ENCODE measurements at regions not wholly inside any gene's neighbourhood (a gene's known extent, or its start where the extent isn't known, plus 50 kb on each side); places are given as distances from the start of the nearest gene placed in this dataset.

DNA sequence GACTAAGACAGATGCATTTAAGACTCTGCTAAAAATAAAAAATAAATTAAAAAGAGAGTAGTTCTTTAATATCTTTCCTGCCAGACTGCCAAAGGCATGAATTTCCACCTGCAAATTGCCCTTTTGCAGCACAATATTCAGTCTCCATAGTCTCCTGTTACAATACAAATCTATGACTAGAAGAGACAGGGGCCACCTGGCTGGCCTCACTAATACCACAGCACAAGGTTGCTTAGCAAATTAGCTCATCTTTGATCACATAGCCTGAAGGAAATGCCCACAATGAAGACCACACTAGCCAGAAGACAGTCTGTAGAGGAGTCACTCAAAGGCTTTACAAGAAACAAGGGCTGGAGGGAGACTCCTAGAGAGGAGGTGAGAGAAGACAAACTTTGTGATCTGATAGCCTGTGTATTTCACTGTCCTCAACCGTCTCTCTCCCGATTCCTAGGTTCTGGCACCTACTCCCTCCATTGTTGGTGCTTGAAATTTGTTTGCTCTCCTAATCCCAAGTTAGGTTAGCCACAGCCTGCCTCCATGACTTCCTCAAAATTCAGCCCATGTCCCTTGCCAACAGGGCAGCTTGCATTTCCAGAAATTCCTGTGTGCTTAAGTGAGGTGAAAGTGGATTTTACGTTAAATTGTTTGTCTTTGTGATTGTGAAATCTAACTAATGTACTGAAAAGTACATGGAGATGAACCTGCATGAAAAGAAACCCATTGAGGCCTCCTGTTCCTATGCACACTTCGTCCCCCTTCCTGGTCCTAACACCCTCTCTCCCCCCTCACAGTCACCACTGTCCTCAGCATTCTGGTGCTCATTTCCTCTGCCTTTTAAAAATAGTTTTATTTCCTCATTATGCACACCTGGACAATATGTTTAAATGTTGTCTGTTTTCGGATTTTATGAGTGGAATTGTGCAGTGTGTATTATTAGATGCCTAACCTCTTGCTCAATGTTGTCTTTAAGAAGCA is 88.7 kb upstream of the PLXNC1 start:
- no peak for TF ChIP-seq CTCF (IDR thresholded peaks at IDR 0.05)
- TF ChIP-seq POLR2A (IDR thresholded peaks at IDR 0.05): no peak
- 63 to 67% methylated on average over 5 of the region's 5 CpGs for WGBS, 2 donors
- Histone ChIP-seq H3K27me3 (no peaks in the 10 kb centered on the region), H3K9me3 (no peaks in the 10 kb centered on the region), H3K4me1 (no peaks in the 10 kb centered on the region), H3K4me3 (no peak overlapping the region), H3K27ac (no peak overlapping the region), H3K36me3 (replicated peaks in 1 of 2; ENCODE audit: insufficient read depth in 1 of 2, low read depth in 2 of 2) (no peaks in the 10 kb centered on the region)
- no peak for DNase-seq
- no peak for ATAC-seq
- intact Hi-C loops (cut with DNase I): no loop called here

GRCh38 chr12:94062194-94062593 is 86.2 kb upstream of the PLXNC1 start:
- Histone ChIP-seq H3K4me1 (no peaks in the 10 kb centered on the region), H3K27ac (no peak overlapping the region), H3K9me3 (no peaks in the 10 kb centered on the region), H3K27me3 (no peaks in the 10 kb centered on the region), H3K36me3 (replicated peaks in 1 of 2; ENCODE audit: insufficient read depth in 1 of 2, low read depth in 2 of 2) (no peaks in the 10 kb centered on the region), H3K4me3 (no peak overlapping the region)
- DNase-seq: no peak
- intact Hi-C loops (cut with DNase I): no loop called here
- no peak for TF ChIP-seq POLR2A (IDR thresholded peaks at IDR 0.05)
- no peak for TF ChIP-seq CTCF (IDR thresholded peaks at IDR 0.05)
- ATAC-seq: no peak
- 91 to 96% methylated on average over 1 of the region's 1 CpG for WGBS, 2 donors

DNA sequence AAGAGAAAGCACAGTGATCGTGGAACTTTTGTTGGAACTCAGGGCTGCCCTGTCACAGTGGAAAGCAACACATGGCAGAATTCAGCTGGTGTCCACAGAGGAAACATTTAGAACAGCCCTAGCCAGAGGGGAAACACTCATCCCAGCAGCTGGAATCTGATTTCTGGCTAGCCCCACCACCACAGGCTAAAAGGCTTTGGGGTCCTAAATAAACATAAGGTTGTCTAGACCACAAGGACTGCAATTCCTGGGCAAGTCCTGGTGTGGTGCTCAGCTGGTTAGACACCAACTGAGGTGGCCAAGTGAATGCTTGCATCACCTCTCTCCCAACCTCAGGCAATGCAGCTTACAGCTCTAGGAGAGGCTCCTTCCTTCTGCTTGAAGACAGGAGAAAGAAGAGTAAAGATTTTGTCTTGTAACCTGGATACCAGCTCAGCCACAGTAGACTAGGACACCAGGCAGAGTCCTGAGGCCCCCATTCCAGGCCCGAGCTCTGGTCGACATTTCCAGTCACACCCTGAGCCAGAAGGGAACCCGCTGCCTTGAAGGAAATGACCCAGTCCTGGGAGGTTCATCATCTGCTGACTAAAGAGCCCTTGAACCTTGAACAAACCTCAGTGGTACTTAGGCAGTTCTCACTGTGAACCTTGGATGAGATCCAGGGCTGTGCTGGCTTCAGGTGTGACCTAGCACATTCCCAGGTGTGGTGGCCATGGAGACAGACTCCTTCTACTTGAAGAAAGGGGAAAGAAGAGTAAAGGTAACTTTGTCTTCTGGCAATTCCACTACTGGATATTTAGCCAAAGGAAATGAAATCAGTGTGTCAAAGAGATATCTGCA is 85.4 kb upstream of the PLXNC1 start:
- H3K27ac ChIP-seq: no peak overlapping the region
- no peaks in the 10 kb centered on the region for H3K27me3 ChIP-seq
- TF ChIP-seq POLR2A (IDR thresholded peaks at IDR 0.05): no peak
- TF ChIP-seq CTCF (IDR thresholded peaks at IDR 0.05): no peak
- no peaks in the 10 kb centered on the region for H3K9me3 ChIP-seq
- ATAC-seq (no peak), DNase-seq (peak in 3 of 4 donors; percentile 15 to 54 (median 36))
- H3K36me3 ChIP-seq (replicated peaks in 1 of 2; ENCODE audit: insufficient read depth in 1 of 2, low read depth in 2 of 2): no peaks in the 10 kb centered on the region
- H3K4me1 ChIP-seq: no peaks in the 10 kb centered on the region
- no peak overlapping the region for H3K4me3 ChIP-seq
- 52 to 55% methylated on average over 4 of the region's 4 CpGs for WGBS, 2 donors
- intact Hi-C loops (cut with DNase I): no loop called here

GRCh38 chr12:94070520-94070919 is 77.9 kb upstream of the PLXNC1 start:
- WGBS, 2 donors: 85 to 87% methylated on average over 5 of the region's 5 CpGs
- intact Hi-C loops (cut with DNase I): no loop called here
- DNase-seq (no peak), ATAC-seq (no peak)
- Histone ChIP-seq H3K4me1 (no peaks in the 10 kb centered on the region), H3K36me3 (replicated peaks in 1 of 2; ENCODE audit: insufficient read depth in 1 of 2, low read depth in 2 of 2) (no peaks in the 10 kb centered on the region), H3K9me3 (no peaks in the 10 kb centered on the region), H3K27me3 (no peaks in the 10 kb centered on the region), H3K4me3 (no peak overlapping the region), H3K27ac (no peak overlapping the region)
- TF ChIP-seq POLR2A (IDR thresholded peaks at IDR 0.05) (no peak), CTCF (IDR thresholded peaks at IDR 0.05) (no peak)
